Neural cell (in vitro differentiated cells): ENCODE measurements at regions not wholly inside any gene's neighbourhood (a gene's known extent, or its start where the extent isn't known, plus 50 kb on each side); places are given as distances from the start of the nearest gene placed in this dataset.

Source experiments
- H2AFZ ChIP-seq: fragments of 200-600, 300-800 bp; sonication (generic), shearing (Covaris generic); 2 replicates; pipeline ENCODE4 v1.6.0; 2014; ENCODE audit warnings: low read depth, mild to moderate bottlenecking, antibody characterized with exemption, low read length, moderate library complexity
- H3F3A ChIP-seq: fragments of 200-600 bp; shearing (Covaris generic); 2 replicates; pipeline ENCODE4 v1.6.1; 2016; ENCODE audit warnings: mild to moderate bottlenecking, moderate library complexity, mixed read lengths, antibody characterized with exemption, low read length; ENCODE audit not compliant: insufficient read depth, poor library complexity, severe bottlenecking
- H3K27ac ChIP-seq: fragments of 200-600, 300-800 bp; sonication (generic), shearing (Covaris generic); 2 replicates; pipeline ENCODE4 v1.5.1; 2014; ENCODE audit warnings: mild to moderate bottlenecking, low read length, moderate library complexity
- H3K27me3 ChIP-seq: fragments of 300-800, 200-600 bp; sonication (generic), shearing (Covaris generic); 2 replicates; pipeline ENCODE4 v1.6.0; 2014; ENCODE audit warnings: mild to moderate bottlenecking, low read depth, low read length, moderate library complexity; ENCODE audit not compliant: insufficient read depth
- H3K36me3 ChIP-seq: fragments of 300-800, 200-600 bp; sonication (generic), shearing (Covaris generic); 2 replicates; pipeline ENCODE4 v1.5.1; 2014; ENCODE audit warnings: mild to moderate bottlenecking, antibody characterized with exemption, low read length, moderate library complexity; ENCODE audit not compliant: insufficient read depth
- H3K4me2 ChIP-seq: fragments of 300-800, 200-600 bp; sonication (generic), shearing (Covaris generic); 2 replicates; pipeline ENCODE4 v1.6.0; 2014; ENCODE audit warnings: mild to moderate bottlenecking, low read length
- H3K4me3 ChIP-seq: fragments of 300-800, 200-600 bp; sonication (generic), shearing (Covaris generic); 2 replicates; pipeline ENCODE4 v1.5.1; 2014; ENCODE audit warnings: mild to moderate bottlenecking, low read length, moderate library complexity
- H3K79me2 ChIP-seq: fragments of 200-600 bp; shearing (Covaris generic); replicated peaks from 2 replicates; pipeline ENCODE4 v1.6.0; 2014; ENCODE audit warnings: mild to moderate bottlenecking, low read length, moderate library complexity; ENCODE audit not compliant: insufficient read depth
- H3K9ac ChIP-seq: fragments of 300-800, 200-600 bp; sonication (generic), shearing (Covaris generic); 2 replicates; pipeline ENCODE4 v1.6.1; 2016; ENCODE audit warnings: mild to moderate bottlenecking, low read length, mixed read lengths
- H3K9me2 ChIP-seq: fragments of 200-600 bp; shearing (Covaris generic); 2 replicates; pipeline ENCODE4 v1.6.1; 2016; ENCODE audit warnings: mild to moderate bottlenecking, low read length, mixed read lengths; ENCODE audit not compliant: insufficient read depth
- H3K9me3 ChIP-seq: fragments of 200-600, 300-800 bp; sonication (generic), shearing (Covaris generic); 2 replicates; pipeline ENCODE4 v1.6.1; 2016; ENCODE audit warnings: mild to moderate bottlenecking, mixed run types, low read length, moderate library complexity, mixed read lengths
- H4K20me1 ChIP-seq: fragments of 200-600 bp; shearing (Covaris generic); 2 replicates; pipeline ENCODE4 v1.6.1; 2016; ENCODE audit warnings: mild to moderate bottlenecking, mixed run types; ENCODE audit not compliant: insufficient read depth
- CTCF ChIP-seq: fragments of 450-650 bp; IDR thresholded peaks from 2 replicates; pipeline ENCODE4 v1.5.1; 2014; ENCODE audit warnings: antibody characterized with exemption, mild to moderate bottlenecking, moderate library complexity; ENCODE audit not compliant: poor library complexity, severe bottlenecking
- EP300 ChIP-seq: fragments of 450-650 bp; conservative IDR thresholded peaks from 2 replicates; pipeline ENCODE4 v1.6.1; 2014; ENCODE audit warnings: antibody characterized with exemption, mild to moderate bottlenecking, moderate library complexity; ENCODE audit not compliant: poor library complexity, severe bottlenecking
- EZH2 ChIP-seq: fragments of 200-600, 300-800 bp; shearing (Covaris generic), sonication (generic); IDR thresholded peaks from 2 replicates; pipeline ENCODE4 v1.6.1; 2014; ENCODE audit warnings: antibody characterized with exemption, low read length, borderline replicate concordance, mild to moderate bottlenecking; ENCODE audit not compliant: insufficient read depth, poor library complexity, severe bottlenecking
- MXI1 ChIP-seq: fragments of 450-650 bp; conservative IDR thresholded peaks from 2 replicates; pipeline ENCODE4 v1.6.1; 2014; ENCODE audit warnings: antibody characterized with exemption, mild to moderate bottlenecking; ENCODE audit not compliant: poor library complexity, severe bottlenecking
- POLR2AphosphoS5 ChIP-seq: IDR thresholded peaks from 2 replicates; pipeline ENCODE4 v1.6.1; 2012
- RAD21 ChIP-seq: fragments of 450-650 bp; conservative IDR thresholded peaks from 2 replicates; pipeline ENCODE4 v1.6.1; 2014; ENCODE audit warnings: antibody characterized with exemption, mild to moderate bottlenecking, moderate library complexity
- REST ChIP-seq: IDR thresholded peaks from 2 replicates; pipeline ENCODE4 v1.6.1; 2012; ENCODE audit warnings: borderline replicate concordance
- SMC3 ChIP-seq: fragments of 450-650 bp; conservative IDR thresholded peaks from 2 replicates; pipeline ENCODE4 v1.6.1; 2014; ENCODE audit warnings: antibody characterized with exemption, mild to moderate bottlenecking, moderate library complexity; ENCODE audit not compliant: poor library complexity
- TAF1 ChIP-seq: IDR thresholded peaks from 2 replicates; pipeline ENCODE4 v1.6.1; 2012; ENCODE audit warnings: low read depth

DNA sequence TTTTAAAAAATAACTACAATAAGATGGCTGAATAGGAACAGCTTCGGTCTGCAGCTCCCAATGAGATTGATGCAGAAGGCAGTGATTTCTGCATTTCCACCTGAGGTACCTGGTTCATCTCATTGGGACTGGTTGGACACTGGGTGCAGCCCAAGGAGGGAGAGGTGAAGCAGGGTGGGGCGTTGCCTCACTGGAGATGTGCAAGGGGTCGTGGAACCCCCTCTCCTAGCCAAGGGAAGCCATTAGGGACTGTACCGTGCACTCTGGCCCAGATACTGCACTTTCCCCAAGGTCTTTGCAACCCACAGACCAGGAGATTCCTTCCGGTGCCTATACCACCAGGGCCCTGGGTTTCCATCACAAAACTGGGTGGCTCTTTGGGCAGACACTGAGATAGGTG, 640.1 kb downstream of the IQCM start:
- no peak overlapping the region for H3K27ac ChIP-seq
- no peaks in the 10 kb centered on the region for H3K27me3 ChIP-seq
- no peaks in the 10 kb centered on the region for H3F3A ChIP-seq
- no peaks in the 10 kb centered on the region for H3K79me2 ChIP-seq
- H3K9me2 ChIP-seq = no peaks in the 10 kb centered on the region
- no peak overlapping the region for H3K9ac ChIP-seq
- TF ChIP-seq POLR2AphosphoS5 = no peak
- TF ChIP-seq SMC3 = no peak
- TF ChIP-seq EP300 = no peak
- no peak for TF ChIP-seq RAD21
- no peak for TF ChIP-seq CTCF
- TF ChIP-seq EZH2 = no peak
- TF ChIP-seq MXI1 = no peak
- TF ChIP-seq REST = no peak
- no peak for TF ChIP-seq TAF1
- no peak overlapping the region for H2AFZ ChIP-seq
- H3K4me2 ChIP-seq = no peak overlapping the region
- H4K20me1 ChIP-seq = no peaks in the 10 kb centered on the region
- no peaks in the 10 kb centered on the region for H3K36me3 ChIP-seq
- no peak overlapping the region for H3K4me3 ChIP-seq
- no peaks in the 10 kb centered on the region for H3K9me3 ChIP-seq

- Histone ChIP-seq H3K36me3 (no peaks in the 10 kb centered on the region), H2AFZ (no peak overlapping the region), H3K4me2 (no peak overlapping the region), H3K79me2 (no peaks in the 10 kb centered on the region), H3K4me3 (no peak overlapping the region), H4K20me1 (no peaks in the 10 kb centered on the region), H3K9me3 (no peaks in the 10 kb centered on the region), H3K9me2 (no peaks in the 10 kb centered on the region), H3F3A (no peaks in the 10 kb centered on the region), H3K27ac (no peak overlapping the region), H3K9ac (no peak overlapping the region), H3K27me3 (no peaks in the 10 kb centered on the region)
- TF ChIP-seq EZH2 = no peak
- no peak for TF ChIP-seq POLR2AphosphoS5
- no peak for TF ChIP-seq EP300
- TF ChIP-seq TAF1 = no peak
- no peak for TF ChIP-seq REST
- no peak for TF ChIP-seq SMC3
These were observed 642.2 kb downstream of the IQCM start for GRCh38 chr4:149173241-149174013.
